ENCODE measurements at regions not wholly inside any gene's neighbourhood (a gene's known extent, or its start where the extent isn't known, plus 50 kb on each side); places are given as distances from the start of the nearest gene placed in this dataset.

GRCh38 chr15:38614621-38615020, 50.0 kb upstream of the RASGRP1 start:
- TF ChIP-seq POLR2A (IDR thresholded peaks at IDR 0.05) (no peak), CTCF (IDR thresholded peaks at IDR 0.05 in 8 of 11, conservative IDR thresholded peaks at IDR 0.05 in 3 of 11) (no peak)

Data from spleen (tissue), 7 donors.